ENCODE measurements at regions not wholly inside any gene's neighbourhood (a gene's known extent, or its start where the extent isn't known, plus 50 kb on each side); places are given as distances from the start of the nearest gene placed in this dataset.

- H2BK5ac ChIP-seq (ENCODE audit: low read depth, low read length): no peak overlapping the region
- no peak for DNase-seq (ENCODE audit: low read depth in 1 of 2, low spot score in 2 of 2)
- no peak overlapping the region for H2BK12ac ChIP-seq (ENCODE audit: low read depth, low read length)
- no peak overlapping the region for H4K5ac ChIP-seq (ENCODE audit: insufficient read length, low read depth, low read length)
- FAIRE-seq: no peak
- no peak overlapping the region for H2AK5ac ChIP-seq (ENCODE audit: low read depth, low read length)
- no peak overlapping the region for H3K14ac ChIP-seq (ENCODE audit: insufficient read length)
- no peak overlapping the region for H2BK120ac ChIP-seq (replicated peaks; ENCODE audit: low read depth, low read length)
- 0 out of 4 replicates have a peak, but pooled peaks cover 0 to 2% of the 10 kb centered on the region in 2 experiments for H3K9me3 ChIP-seq (ENCODE audit: insufficient read depth in 2 of 2, low read depth in 1 of 2, low read length in 1 of 2)
- no peak overlapping the region for H2BK15ac ChIP-seq (ENCODE audit: low read length)
- no peaks in the 10 kb centered on the region for H3K27me3 ChIP-seq (replicated peaks in 1 of 4; ENCODE audit: control insufficient read depth in 3 of 4, extremely low read depth in 1 of 4, insufficient read depth in 3 of 4, low read length in 3 of 4)
- ChIA-PET CTCF (ENCODE audit: partially characterized antibody) (no interaction called here), POLR2A (ENCODE audit: partially characterized antibody) (no interaction called here)
- peaks cover 0 to 12% (median 3%) of the 10 kb centered on the region in 4 experiments; a peak in 3 of 7 replicates for H3K4me1 ChIP-seq (replicated peaks in 1 of 4; ENCODE audit: control insufficient read depth in 3 of 4, insufficient read depth in 4 of 4, low read length in 3 of 4)
- H3K36me3 ChIP-seq (ENCODE audit: control insufficient read depth in 2 of 4, insufficient read depth in 4 of 4, low read length in 3 of 4): no peaks in the 10 kb centered on the region
- no peak overlapping the region for H2AFZ ChIP-seq (ENCODE audit: low read length)
- H3K18ac ChIP-seq (ENCODE audit: extremely low read depth, low read length): no peak overlapping the region
- H2BK20ac ChIP-seq (ENCODE audit: low read length): no peak overlapping the region
- no peaks in the 10 kb centered on the region for H3K79me2 ChIP-seq (ENCODE audit: control insufficient read depth in 1 of 2, insufficient read depth in 2 of 2, low read length in 2 of 2)
- no peak overlapping the region for H4K8ac ChIP-seq (ENCODE audit: extremely low read depth, insufficient read depth, low read length)
- no peak overlapping the region for H3K4ac ChIP-seq (replicated peaks; ENCODE audit: insufficient read length, low read depth, low read length)
- H3K9ac ChIP-seq (replicated peaks in 1 of 4; ENCODE audit: extremely low read depth in 1 of 4, low read depth in 3 of 4, low read length in 3 of 4): no peak overlapping the region
- H3K23ac ChIP-seq (ENCODE audit: insufficient read length): no peak overlapping the region
- 85% methylated on average over 1 of the region's 1 CpG; no CpG with 5 or more reads in 1 of the 2 experiments for WGBS, 2 experiments (ENCODE audit: extremely low coverage in 1 of 2, insufficient coverage in 1 of 2, insufficient read length in 1 of 2, insufficient replicate concordance in 2 of 2, low coverage in 1 of 2, low lambda C conversion rate in 2 of 2, missing lambda C conversion rate in 1 of 2)
- no peaks in the 10 kb centered on the region for H3K79me1 ChIP-seq (ENCODE audit: low read depth, low read length)
- H3K4me3 ChIP-seq (ENCODE audit: extremely low read depth in 1 of 4, insufficient read depth in 2 of 4, low read depth in 3 of 4, low read length in 4 of 4): no peak overlapping the region
- H3K56ac ChIP-seq (replicated peaks; ENCODE audit: insufficient read length, low read depth, low read length): no peak overlapping the region
- H3K4me2 ChIP-seq (ENCODE audit: insufficient read depth in 1 of 2, low read depth in 2 of 2, low read length in 2 of 2): no peak overlapping the region
- no peaks in the 10 kb centered on the region for H4K20me1 ChIP-seq (replicated peaks in 1 of 2; ENCODE audit: control insufficient read depth in 1 of 2, insufficient read depth in 2 of 2, low read length in 2 of 2)
- H4K91ac ChIP-seq (replicated peaks; ENCODE audit: insufficient read length, low read length): no peak overlapping the region
- H3K27ac ChIP-seq (ENCODE audit: low read depth, low read length): no peak overlapping the region
- no peaks in the 10 kb centered on the region for H3K23me2 ChIP-seq (ENCODE audit: low read depth, low read length)
- TF ChIP-seq SUZ12 (IDR thresholded peaks at IDR 0.05; ENCODE audit: low read length) (no peak), CTCF (IDR thresholded peaks at IDR 0.05; ENCODE audit: control extremely low read depth in 1 of 3, insufficient read depth in 1 of 3, low read depth in 1 of 3, low read length in 3 of 3) (no peak), BCL11A (IDR thresholded peaks at IDR 0.05; ENCODE audit: low read depth in 2 of 2, low read length in 2 of 2) (no peak), CHD2 (IDR thresholded peaks at IDR 0.05; ENCODE audit: low read length) (no peak), TAF1 (IDR thresholded peaks at IDR 0.05; ENCODE audit: low read depth, low read length) (no peak), ATF2 (IDR thresholded peaks at IDR 0.05; ENCODE audit: low read length) (no peak), RBBP5 (IDR thresholded peaks at IDR 0.05; ENCODE audit: borderline replicate concordance, low read depth, low read length) (no peak), ZNF274 (IDR thresholded peaks at IDR 0.05; ENCODE audit: borderline replicate concordance, extremely low read depth, low read length) (no peak), HDAC6 (IDR thresholded peaks at IDR 0.05; ENCODE audit: low read depth, low read length) (no peak), SRF (IDR thresholded peaks at IDR 0.05; ENCODE audit: low read depth, low read length) (no peak), SAP30 (IDR thresholded peaks at IDR 0.05; ENCODE audit: insufficient read depth, insufficient replicate concordance, low read length) (no peak)
Observed at GRCh38 chr17:14774774-14775173, 473.9 kb downstream of the HS3ST3B1 start.

Measured in H1 (cell line).